ENCODE measurements at regions not wholly inside any gene's neighbourhood (a gene's known extent, or its start where the extent isn't known, plus 50 kb on each side); places are given as distances from the start of the nearest gene placed in this dataset.

DNA sequence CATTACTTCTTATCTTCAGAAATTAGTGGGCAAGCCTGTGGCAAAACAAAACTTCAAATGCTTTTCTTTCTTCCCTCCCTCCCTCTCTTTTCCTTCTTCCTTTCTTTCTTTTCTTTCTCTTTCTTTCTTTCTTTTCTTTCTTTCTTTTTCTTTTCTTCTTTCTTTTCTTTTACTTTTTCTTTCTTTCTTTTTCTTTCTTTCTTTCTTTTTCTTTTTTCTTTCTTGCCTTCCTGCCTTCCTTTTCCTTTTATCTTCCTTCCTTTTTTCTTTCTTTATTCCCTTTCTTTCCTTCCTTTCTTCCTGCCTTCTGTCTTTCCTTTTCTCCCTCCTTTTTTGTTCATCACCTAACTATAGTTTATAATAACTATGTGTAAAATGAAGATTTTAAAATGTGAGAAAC is 295.1 kb downstream of the SMOC2 start:
- DNase-seq: no peak

DNA sequence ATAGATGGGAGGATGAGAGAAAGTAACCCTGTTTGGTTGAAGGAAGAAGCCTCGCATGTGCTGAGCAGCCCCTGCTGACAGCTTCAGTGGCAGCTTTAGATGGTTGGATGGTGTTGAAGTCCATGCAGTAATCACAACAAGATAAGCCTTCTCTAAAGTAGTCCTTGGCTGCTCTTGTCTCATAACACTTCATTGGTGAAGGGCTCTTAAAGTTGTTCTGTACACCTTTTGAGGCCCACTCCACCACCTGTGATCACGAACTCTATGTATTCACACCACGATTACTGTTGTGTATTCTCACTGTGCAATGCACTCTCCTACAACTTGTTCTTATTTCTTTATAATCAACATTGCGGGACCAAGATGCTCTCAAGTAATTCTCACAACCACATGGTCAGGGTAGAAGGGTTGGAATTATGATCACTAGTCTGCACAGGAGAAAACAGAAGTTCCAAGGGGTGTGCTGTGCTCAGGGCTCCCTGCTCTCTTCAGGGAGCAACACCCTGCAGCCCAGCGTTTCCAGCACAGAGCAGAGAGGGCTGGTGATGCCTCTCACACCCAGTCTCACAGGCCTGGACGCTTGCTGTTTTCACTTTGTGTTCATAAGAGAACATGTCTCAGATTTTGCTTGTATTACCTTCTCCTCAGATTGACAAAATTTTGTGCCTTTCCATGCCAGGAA is 294.4 kb downstream of the SMOC2 start:
- DNase-seq: no peak

DNA sequence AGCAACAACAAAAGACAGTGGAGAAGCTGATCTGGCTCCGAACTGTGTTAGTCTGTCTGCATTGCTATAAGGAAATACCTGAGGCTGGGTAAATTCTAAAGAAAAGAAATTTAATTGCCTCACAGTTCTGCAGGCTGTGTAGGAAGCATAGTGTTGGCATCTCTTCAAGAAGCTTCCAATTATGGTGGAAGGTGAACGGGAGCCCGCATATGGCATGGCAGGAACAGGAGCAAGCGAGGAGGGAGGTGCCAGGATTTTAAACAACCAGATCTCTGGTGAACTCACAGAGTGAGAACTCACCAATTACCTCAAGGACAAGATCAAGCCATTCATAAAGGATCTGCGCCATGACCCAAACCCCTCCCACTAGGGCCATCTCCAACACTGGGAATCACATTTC is 293.5 kb downstream of the SMOC2 start:
- DNase-seq: no peak

DNA sequence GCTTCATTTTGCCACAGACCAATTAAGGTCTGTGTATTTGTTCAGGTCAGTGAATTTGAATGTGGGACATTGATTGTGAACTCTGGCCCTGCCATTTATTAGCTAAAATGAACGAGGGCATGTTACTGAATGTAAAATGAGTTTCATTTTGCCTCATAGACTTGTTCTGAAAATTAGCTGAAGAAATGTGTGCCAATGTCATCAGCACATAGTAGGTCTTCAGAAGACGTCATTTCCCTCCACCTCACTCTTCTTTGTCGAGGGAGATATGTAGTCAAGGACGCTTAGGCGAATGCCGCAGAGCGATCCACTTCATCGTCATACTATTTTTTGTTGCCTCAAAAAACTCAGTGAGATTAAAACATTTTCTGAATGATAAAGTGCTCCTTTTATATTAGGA is 291.7 kb downstream of the SMOC2 start:
- no peak for DNase-seq

DNA sequence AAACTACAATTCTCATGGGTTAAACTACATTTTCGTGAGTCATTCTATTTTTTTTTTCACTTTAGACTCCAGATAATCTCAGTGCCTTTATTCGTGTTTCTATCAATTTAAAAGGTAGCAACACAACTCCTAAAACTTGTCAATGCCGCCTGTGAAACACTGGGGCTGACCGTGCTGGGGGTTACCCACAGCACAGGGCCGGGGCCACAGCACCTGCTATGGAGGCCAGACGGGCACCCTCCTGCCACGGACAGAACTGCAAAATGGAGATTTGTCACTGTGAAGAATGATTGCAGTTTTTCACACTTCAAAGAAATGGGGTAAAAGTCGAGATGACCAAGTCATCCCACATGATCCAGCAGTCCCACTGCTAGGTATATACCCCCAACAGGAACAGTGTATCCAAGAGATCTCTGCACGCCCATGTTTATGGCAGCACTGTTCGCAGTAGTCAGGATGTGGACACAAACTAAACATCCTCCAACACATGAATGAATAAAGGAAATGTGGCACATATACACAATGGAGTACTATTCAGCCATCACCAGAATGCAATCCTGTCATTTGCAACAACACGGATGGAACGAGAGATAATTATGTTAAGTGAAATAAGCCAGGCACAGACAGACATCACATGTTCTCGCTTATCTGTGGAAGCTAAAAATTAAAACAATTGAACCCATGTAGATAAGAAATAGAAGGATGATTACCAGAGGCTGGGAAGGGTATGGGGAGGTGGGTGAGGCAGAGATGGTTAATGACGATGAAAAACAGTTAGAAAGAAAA is 290.1 kb downstream of the SMOC2 start:
- no peak for DNase-seq

DNA sequence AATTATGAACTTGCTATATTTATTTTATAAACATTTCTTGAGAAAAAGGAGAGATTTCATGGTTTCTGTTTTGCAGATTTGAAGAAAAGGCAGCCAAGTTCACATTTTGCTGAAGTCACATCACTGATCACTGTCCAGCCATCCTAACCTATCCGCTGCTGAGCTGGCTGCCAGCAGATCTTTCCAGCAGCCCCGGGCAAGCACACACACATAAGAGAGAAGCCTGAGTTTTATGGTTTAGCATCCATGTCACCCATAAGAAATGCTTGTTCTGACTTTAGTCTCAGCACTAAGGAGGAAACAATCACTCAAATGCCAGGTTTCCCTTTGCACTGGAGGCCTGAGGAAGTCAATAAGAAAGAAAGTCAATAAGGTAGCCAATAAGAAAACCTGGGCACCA is 287.1 kb downstream of the SMOC2 start:
- DNase-seq: no peak

DNA sequence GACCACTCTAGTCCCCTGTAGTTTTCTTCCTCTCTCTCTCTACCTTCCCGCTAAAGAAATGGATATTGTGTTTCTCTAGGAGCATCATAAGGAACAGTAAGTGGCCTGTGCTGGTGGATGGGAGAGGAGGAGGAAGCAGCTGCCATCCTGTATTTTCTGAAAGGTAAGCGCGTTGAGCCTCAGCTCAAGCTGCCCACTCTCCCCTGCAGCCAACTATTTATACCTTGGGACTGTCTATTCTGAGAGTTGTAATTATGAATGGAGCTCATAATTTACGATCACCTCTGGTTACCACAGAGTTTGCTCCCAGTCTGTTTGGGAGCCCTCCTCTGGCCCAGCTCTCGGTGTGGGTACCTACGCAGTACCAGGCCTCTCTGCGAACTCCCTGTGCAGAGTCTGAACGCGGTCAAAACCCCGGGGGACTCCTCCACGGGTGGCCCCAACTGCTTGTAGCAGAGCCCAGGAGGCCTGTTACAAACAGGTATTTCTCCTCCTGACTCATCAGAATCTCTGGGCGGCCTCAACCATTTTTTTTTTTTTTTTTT is 285.4 kb downstream of the SMOC2 start:
- no peak for DNase-seq

DNA sequence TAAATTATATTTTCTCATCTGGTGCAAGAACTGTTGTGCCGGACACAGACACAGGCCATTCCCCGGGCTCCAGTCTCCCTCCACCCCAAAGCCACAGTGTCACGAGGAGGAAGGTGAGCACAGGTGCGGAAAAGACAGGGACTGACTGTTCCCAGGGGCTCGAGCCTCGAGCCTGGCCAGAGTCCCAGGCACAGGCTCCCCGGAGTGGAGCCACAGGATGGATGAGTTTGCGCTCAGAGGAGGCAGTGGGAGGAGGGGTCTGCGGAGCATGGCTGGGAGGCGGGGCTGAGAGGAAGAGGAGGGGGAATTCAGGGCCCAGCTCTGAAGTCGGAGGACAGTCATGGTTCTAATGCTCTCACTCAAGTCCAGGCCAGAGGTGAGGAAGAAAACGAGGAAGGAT is 284.8 kb downstream of the SMOC2 start:
- DNase-seq: no peak

DNA sequence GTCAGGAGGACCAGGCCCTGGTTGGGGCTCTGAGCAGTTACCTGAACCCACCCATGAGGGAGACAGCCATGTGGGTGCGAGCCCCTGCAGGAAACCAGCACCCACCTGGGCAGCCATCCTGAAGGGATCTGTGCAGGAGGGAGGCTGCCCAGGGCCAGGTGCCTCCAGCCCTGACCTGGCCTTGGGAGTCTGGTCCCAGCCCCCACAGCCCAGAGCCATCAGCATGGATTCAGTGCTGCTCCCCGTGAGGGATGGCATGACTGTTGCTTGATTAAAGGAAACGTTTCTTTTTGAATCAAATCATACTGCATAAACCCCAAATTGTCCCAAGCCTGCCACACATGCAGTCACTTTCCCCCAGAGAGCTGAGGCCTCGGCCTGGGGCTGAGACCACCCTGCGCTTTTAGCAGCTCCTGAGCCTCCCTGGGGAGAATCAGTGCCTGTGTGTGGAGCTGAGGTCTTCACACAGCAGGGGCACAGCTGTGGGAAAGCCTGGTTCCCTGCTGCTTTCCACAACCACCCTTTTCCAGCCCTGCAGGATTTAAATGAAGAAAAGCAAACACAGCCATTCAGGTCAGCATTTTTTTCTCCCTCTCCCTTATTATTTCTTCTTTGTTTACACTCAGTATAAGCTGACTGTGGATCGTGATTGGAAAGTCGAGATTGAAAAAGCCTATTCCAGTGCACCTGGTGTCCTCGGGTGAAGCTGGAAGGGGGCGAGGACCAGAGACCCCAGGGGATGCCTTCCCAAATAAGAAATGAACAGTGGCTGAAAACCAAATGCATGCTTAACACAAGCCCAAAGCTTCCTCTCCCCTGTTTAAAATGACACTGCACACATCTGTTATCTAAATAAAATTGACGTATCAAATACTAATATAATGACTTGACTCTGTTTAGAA is 283.9 kb downstream of the SMOC2 start:
- DNase-seq: no peak

DNA sequence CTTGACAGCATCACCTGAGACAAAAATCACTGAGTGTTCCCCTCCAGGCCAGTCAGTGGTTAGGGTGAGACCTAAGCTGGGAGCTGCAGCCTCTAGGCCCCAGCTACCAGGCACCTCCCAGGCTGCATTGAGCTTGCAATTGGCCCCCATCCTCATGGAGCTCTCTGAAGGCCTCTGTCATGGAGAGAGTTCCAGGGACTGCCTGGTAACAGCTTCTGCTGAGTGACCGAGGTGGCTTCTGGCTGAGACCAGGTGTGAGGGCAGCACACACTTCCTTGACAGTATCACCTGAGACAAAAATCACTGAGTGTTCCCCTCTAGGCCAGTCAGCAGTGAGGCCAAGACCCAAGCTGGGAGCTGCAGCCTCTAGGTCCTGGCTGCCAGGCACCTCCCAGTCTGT is 283.0 kb downstream of the SMOC2 start:
- DNase-seq: no peak

DNA sequence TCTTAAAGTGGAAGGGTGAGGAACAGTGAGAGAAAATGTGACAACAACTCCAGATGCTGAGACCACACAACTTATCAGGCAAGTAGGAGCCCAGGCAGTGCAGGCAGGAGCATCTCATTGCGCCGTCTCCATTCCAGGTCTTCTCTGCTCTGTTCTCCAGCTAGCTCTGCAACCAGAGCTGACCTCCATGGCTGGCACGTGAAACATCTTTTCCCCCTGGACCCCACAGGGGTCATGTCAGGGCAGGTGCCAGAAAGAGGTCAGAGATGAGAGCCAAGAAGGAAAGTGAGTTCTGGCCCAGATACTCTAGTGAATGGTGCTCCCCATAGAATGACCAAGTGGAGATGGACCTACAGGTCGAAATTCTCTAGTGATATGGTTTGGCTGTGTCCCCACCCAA is 281.4 kb downstream of the SMOC2 start:
- no peak for DNase-seq

DNA sequence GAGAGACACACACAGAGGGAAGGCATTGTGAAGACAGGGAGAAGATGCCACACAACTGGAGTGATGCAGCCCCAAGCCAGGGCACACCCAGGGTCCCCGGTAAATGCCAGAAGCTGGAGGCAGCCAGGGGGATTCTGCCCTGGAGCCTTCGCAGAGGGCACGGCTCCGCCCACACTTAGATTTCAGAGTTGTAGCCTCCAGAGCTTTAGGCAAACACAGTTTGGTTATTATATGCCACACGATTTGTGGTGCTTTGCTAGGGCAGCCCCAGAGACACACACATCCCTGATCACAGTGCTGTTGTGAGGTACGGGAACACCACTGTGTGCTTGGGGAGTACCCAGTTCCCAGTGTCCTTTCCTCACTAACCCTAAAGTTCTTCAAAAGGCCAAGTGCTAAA is 280.6 kb downstream of the SMOC2 start:
- DNase-seq: no peak

DNA sequence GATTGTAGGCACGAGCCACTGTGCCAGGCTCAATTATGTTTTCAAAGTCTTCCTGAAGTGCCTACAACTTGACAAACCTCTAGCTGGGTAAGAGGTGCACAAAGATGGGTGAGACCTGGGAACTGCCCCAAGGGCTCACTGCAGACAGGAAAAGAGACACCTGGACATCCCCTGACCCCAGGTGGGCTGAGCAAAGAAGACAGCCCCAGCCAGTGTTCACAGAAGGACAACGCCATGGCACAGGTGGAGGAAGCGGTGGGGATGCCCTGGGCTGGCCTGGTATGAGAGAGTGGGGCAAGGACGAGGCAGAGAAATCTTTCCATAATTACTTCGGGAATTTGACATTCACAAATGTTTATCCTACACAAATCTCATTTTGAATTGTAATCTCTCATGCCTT is 278.9 kb downstream of the SMOC2 start:
- no peak for DNase-seq

DNA sequence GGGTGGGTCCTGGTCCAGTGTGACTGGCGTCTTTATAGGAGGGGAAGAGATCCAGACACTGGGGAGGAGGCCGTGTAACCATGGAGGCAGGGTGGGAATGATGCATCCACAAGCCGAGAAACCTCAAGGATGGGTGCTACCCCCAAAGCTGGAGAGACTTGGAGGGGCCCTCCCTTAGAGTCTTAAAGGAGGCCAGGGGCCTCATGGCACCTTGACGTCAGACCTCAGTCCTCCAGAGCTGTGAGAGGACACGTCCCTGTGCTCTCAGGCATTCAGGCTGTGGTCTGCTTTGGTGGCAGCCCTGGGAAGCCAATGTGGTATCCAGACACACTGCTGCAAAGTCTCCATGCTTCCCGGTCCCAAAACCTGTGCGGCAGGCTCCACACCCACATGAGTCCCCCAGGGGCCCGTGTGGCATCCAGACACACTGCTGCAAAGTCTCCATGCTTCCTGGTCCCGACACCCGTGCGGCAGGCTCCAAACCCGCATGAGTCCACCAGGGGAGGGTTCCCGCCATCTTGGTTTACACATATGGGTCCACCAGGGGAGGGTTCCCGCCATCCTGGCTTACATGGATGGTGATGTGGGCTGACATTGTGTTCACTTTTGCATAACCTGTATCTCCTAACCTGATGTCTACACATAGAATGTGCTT is 278.0 kb downstream of the SMOC2 start:
- DNase-seq: no peak
